NCI-H1930 (cell line): ENCODE measurements at regions not wholly inside any gene's neighbourhood (a gene's known extent, or its start where the extent isn't known, plus 50 kb on each side); places are given as distances from the start of the nearest gene placed in this dataset.
"Not testable (repeated sequence)": the region's sequence is repeated elsewhere in the genome, so short reads cannot be mapped to it uniquely, and the experiment has no call there.

ENCODE experiments used
- DNase-seq, 2 experiments: peaks; one replicate each; lab custom pipeline; 2025; lab: John Stamatoyannopoulos, UW

GRCh38 chr2:150371044-150371818 is 116.2 kb downstream of the RND3 start:
- no peak for DNase-seq

GRCh38 chr2:150370561-150370960 is 116.9 kb downstream of the RND3 start:
- DNase-seq: no peak

GRCh38 chr2:150369862-150370261 is 117.6 kb downstream of the RND3 start:
- DNase-seq: no peak

GRCh38 chr2:150358468-150358807 is 129.0 kb downstream of the RND3 start:
- DNase-seq: no peak

- no peak for DNase-seq
Measured at GRCh38 chr2:150357770-150358467, 129.5 kb downstream of the RND3 start.

GRCh38 chr2:150355440-150355839 is 132.0 kb downstream of the RND3 start:
- DNase-seq: no peak

- no peak for DNase-seq
Measured at GRCh38 chr2:150353376-150353775, 134.1 kb downstream of the RND3 start.

- no peak for DNase-seq
Measured at GRCh38 chr2:150351922-150352321, 135.5 kb downstream of the RND3 start.

GRCh38 chr2:150350500-150350899 is 137.0 kb downstream of the RND3 start:
- DNase-seq: no peak

- no peak for DNase-seq
Measured at GRCh38 chr2:150346806-150347205, 140.7 kb downstream of the RND3 start.

- DNase-seq: no peak
Measured at GRCh38 chr2:150341982-150342680, 145.3 kb downstream of the RND3 start.

- DNase-seq: peak in 1 of 2 experiments; percentile 50
Measured at GRCh38 chr2:150339951-150340350, 147.5 kb downstream of the RND3 start.

- DNase-seq: no peak
Measured at GRCh38 chr2:150339282-150339681, 148.2 kb downstream of the RND3 start.

- no peak for DNase-seq
Measured at GRCh38 chr2:150335596-150335995, 151.9 kb downstream of the RND3 start.

GRCh38 chr2:150332383-150332782 is 155.1 kb downstream of the RND3 start:
- no peak for DNase-seq

- DNase-seq: peak; percentile 52 to 71
Measured at GRCh38 chr2:150327564-150328489, 159.6 kb downstream of the RND3 start.

- no peak for DNase-seq
Measured at GRCh38 chr2:150325656-150326314, 161.7 kb downstream of the RND3 start.

GRCh38 chr2:150323071-150323470 is 164.4 kb downstream of the RND3 start:
- DNase-seq: not testable (repeated sequence)

GRCh38 chr2:150320608-150321007 is 166.9 kb downstream of the RND3 start:
- DNase-seq: no peak

GRCh38 chr2:150319658-150320555 is 167.6 kb downstream of the RND3 start:
- DNase-seq: no peak
